ENCODE measurements at regions not wholly inside any gene's neighbourhood (a gene's known extent, or its start where the extent isn't known, plus 50 kb on each side); places are given as distances from the start of the nearest gene placed in this dataset.

DNA sequence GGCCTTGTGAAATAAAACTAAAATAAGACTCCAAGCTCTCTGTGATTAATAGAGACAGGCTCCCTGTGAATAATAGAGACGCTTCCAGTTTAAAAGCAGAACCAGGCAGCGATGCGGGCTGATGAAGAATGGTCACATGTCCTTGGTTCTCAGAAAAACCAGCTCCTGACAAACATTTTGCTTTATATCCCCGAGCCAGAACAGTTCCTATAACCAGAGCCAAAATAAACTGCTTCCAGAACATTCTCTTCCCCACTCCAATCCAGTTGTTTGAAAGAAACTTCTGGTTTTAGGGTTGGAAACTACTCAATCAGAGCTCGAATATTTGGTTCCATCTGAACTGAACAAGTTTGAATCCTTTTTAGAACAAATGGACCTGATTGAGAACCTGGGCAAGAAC lies 213.7 kb downstream of the TSN start:
- DNase-seq (ENCODE audit: low spot score) = no peak

- no peak for DNase-seq (ENCODE audit: low spot score)
Observed at GRCh38 chr2:121969766-121970639, 214.6 kb downstream of the TSN start.

GRCh38 chr2:121972203-121972602 lies 216.8 kb downstream of the TSN start:
- DNase-seq (ENCODE audit: low spot score) = no peak

- DNase-seq (ENCODE audit: low spot score) = peak; percentile 83
Observed at GRCh38 chr2:121974897-121975661, 219.6 kb downstream of the TSN start.

DNA sequence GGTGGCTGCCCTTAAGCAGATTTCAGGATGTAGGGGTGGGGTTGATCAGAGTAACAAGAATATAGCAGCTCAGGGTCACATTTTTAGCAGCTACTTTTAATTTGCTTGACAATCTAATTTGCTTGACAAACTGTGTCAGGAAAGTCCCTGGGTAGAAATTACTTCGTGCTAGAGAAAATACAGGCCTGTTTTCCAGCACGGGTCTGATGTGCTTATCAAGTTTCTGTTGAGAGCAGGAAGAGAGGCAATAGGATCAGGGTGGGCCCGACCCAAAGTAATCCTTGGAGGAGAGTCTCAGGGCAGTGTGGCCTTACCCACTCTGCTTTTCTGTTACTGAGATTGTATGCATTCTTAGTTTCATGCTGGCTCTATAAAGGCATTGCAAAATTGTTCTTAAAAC lies 221.5 kb downstream of the TSN start:
- no peak for DNase-seq (ENCODE audit: low spot score)

DNA sequence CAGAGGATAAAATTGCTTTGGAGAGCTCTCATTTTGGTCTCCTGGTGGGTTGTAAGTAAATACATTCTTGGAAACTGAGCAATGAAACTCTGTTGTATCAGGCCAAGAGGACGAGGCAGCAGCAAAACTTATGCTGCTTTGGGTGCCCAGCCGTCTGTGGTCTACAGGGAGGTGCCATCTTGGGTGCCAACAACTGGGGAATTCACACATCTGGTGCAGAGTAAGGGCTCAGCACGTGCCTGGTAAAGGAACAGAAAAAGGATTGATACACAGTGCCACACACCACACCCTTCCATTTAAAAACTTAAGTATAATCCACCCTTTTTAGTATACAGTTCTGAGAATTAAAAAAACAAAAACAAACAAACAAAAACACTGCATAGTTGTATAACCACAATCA lies 221.9 kb downstream of the TSN start:
- no peak for DNase-seq (ENCODE audit: low spot score)

DNA sequence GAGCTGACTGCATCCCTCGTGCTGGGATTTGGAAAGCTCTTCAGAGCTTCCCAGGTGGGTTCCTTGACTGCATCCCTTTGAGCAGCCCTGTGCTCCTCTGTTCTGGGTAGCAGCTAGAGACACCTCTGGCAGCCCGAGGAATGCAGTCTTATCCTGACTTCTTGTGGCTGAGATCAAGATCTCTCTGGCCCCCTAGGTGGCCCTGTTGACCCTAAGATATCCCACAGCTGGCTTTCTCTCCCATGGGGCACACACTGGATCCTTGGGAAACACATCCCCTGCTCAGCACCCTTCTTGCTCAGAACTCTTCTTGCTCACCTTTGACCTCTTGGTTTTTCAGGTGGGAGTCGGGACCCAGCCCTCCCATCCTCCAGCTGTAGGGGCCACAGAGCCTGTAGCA lies 237.2 kb downstream of the TSN start:
- peak; percentile 4 for DNase-seq (ENCODE audit: low spot score)

- peak; percentile 6 for DNase-seq (ENCODE audit: low spot score)
Observed at GRCh38 chr2:121993682-121994081, 238.2 kb downstream of the TSN start.

DNA sequence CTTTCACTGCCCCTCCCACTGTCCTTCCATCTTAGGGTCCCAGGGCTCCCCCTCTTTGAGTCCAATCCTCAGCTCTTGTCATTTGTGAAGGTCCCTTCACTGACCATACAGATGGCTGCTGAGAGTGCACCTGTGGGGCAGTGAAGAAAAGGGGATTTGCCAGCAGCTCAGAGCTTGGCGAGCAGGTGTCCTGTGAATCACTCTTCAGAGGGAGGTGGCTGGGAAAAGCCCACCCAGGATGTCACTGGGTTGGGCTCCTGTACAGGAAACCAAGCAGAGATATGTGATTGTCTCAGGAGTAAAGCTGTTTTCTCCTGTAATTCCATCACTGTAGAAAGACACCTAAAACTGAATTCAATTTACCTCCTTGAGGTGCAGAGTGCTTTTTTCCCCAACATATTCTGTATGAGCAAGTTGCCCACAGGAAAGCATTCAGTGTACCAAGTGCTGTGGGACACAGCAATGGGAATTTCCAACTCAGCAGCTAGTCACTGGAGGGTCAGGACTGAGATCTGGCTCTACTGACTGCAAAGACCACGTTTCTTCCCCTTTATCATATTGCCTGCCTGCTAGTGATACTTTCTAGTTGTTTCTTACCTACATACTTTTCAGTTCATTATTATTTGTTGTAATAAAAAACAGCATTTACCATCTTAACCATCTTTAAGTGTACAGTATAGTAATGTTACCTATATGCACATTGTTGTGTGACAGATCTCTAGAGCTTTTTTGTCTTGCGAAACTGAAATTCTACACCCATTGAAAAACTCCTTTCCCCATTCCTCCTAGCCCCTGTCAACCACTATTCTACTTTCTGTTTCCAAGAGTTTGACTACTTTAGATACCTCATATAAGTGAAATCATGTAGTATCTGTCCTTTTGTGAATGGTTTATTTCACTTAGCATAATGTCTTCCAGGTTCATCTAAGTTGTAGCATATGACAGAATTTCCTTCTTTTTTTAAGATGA lies 239.1 kb downstream of the TSN start:
- DNase-seq (ENCODE audit: low spot score) = peak; percentile 1

DNA sequence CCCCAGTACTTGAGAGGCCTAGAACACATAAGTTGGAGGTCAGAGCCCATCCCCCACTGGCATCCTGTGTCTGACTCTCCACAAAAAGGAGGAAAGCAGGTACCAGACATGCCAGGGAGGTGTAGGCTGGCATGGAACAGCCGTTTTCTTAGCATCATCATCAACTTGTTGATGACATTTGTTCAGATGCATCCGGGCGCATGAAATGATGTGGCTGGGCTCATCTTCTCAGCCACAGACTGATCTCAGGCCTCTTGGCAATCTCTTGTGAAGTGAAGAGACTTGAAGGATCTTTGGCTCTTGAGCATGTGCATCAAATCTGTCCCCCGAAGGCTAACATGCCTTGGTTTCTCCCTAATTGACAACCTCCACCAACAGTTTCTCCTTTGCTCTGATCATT lies 243.3 kb downstream of the TSN start:
- no peak for DNase-seq (ENCODE audit: low spot score)

DNA sequence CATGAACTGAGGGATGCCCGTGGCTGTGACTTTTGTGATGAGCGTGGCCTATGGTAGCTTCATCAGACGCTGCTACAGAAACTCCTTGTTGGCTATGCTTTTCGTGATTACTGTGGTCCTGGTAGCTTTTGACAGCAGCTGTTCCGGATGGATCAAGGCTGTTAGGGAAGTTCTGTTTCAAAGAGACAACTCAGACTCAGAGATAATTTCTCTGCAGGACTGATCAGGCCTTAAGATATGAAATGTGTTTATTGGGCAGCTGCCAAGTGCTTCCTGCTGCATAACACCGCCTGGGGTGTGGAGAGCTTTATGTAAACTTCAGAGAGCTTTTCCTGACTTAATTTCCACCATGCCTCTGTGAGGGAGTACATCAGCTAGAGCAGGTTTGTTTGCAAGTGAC lies 243.8 kb downstream of the TSN start:
- DNase-seq (ENCODE audit: low spot score) = no peak

GRCh38 chr2:122000556-122001340 lies 245.3 kb downstream of the TSN start:
- no peak for DNase-seq (ENCODE audit: low spot score)

DNA sequence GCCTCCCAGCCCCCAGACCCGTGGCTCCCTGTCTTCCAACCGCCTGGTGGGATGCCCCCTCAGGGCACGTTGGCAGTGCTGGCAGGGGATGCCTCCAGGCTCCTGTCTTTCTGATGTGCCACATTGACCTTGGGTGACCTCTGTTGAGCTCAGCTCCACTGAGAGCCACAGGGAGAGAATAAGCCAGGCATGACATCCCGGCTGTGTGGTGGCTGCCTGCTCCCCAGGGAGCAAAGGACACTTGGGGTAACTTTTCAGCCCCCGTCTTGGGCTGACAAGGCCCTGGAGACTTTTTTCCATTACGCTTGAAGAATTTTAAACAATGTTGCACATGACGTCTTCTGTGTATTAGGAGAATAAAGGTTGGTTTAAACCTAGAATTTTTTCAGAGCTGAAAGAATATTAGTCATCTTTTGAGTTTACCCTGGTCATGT lies 246.0 kb downstream of the TSN start:
- no peak for DNase-seq (ENCODE audit: low spot score)

DNA sequence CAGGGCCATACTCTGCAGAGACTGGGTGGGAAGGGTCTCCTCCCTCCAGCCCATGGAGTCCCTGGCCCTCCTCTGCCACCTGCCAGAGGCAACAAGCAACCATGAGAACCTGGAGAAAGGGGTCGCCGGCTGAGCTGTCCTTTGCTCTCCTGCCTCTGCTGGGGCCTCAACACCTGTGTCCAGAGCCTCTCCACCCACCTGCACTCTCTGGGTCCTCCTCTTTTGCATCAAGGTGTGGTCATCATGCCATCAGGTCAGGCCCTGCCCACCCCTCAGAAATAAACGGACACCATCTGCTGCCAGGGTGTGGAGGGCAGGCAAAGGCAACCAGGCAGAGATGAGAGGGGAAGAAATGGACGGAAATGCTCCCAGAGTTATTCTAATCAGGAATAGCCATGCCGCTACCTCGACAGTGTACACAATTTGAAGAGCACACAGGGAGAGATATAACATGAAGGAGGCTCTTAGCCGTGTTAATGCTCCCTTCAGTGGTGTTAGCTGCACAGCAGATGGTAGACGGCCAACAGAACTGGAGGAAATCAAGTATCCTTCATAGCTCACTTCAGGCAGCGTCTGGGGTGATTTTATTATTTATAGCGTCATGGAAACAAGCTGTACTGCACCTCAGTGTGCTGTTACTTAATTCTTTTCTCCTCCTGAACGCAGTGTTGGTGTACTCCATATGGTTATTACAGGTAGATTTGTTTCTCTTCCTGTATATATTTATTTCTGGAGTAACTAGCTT lies 247.9 kb downstream of the TSN start:
- no peak for DNase-seq (ENCODE audit: low spot score)

DNA sequence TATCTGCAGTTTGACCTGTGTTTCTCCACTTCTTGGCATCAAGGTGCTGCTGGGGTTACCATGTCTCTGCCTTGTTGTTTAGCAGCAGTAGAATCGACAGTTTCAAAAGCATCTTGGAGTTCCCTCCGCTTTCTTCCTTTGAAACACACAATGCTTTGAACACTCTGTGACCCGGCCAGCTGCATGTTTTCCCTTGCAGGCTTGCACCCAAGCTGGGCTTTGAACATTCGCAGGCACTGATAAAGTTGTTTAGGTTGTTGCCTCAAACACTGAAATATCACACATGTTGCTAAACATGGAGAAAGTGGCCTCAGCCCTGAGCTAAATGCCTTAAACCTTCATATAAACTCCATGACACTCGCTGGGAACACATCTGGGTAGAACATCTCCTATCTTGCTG lies 251.7 kb downstream of the TSN start:
- no peak for DNase-seq (ENCODE audit: low spot score)

DNA sequence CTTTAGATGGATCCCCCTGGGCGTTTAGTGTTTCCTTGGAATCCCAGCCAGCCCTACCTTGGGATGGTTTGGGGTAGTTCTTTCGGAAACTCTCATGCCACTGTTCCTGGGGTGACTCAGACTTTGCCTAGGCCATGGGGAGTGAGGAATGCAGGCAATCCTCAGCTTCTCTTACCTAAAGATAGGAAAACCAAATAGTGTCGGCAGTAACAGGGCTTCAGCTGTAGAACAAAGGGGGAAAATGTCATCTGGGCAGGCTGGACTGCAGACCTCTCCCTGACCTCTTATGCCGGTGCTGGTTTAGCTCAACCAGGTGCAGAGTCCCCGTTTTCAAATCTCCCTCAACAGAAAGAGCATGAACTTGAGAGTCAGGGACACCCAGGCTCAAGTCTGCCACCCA lies 252.1 kb downstream of the TSN start:
- no peak for DNase-seq (ENCODE audit: low spot score)

- no peak for DNase-seq (ENCODE audit: low spot score)
Observed at GRCh38 chr2:122009561-122009960, 254.1 kb downstream of the TSN start.

- peak; percentile 27 for DNase-seq (ENCODE audit: low spot score)
Observed at GRCh38 chr2:122011493-122012270, 256.2 kb downstream of the TSN start.

DNA sequence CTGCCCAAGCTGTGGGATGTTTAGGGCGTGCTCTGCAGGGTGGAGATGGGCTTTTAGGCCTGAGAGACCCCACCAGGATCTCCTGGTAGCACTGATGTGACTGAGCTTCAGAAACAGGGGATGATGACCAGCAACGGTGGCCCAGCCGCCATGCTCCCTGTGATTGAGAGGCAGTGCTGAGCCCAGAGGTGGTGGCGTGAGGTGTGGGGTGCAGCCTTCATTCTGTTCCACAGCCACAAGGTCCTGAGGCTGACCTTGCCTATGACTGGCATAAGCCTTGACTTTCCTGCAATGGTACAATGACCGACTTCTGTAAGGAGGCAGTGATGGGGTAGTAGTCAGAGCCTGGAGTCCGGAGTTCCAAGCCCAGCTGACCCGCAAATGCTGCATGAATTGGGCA lies 263.3 kb downstream of the TSN start:
- no peak for DNase-seq (ENCODE audit: low spot score)

DNA sequence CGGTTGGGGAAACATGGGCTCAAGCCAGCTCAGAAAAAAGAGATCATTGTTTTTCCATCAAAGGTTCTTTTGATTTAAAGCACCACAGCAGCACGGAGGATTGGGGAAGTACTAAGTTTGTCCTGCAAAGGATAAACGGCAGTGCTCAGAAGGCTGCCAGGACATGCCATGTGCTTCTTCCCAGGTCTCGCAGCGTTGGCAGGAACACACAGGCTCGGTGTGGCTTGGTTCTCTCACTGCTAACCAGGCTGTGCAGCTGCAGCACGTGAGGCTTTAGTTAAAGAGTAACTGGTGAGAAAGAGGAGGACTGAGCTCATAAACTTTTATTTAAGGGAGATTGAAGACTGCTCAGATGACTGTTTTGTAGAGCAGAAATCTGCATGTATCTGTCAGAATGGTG lies 264.3 kb downstream of the TSN start:
- DNase-seq (ENCODE audit: low spot score) = no peak
